GM19099 (cell line): ENCODE measurements at regions not wholly inside any gene's neighbourhood (a gene's known extent, or its start where the extent isn't known, plus 50 kb on each side); places are given as distances from the start of the nearest gene placed in this dataset.

ENCODE experiments used
- POLR2A ChIP-seq: IDR thresholded peaks from 3 replicates; pipeline ENCODE4 v1.6.1; 2011; ENCODE audit warnings: low read depth; ENCODE audit not compliant: insufficient read length; ENCODE audit errors: extremely low read depth

- TF ChIP-seq POLR2A = no peak
Measured at GRCh38 chr5:68084396-68084795, 131.2 kb upstream of the PIK3R1 start.

DNA sequence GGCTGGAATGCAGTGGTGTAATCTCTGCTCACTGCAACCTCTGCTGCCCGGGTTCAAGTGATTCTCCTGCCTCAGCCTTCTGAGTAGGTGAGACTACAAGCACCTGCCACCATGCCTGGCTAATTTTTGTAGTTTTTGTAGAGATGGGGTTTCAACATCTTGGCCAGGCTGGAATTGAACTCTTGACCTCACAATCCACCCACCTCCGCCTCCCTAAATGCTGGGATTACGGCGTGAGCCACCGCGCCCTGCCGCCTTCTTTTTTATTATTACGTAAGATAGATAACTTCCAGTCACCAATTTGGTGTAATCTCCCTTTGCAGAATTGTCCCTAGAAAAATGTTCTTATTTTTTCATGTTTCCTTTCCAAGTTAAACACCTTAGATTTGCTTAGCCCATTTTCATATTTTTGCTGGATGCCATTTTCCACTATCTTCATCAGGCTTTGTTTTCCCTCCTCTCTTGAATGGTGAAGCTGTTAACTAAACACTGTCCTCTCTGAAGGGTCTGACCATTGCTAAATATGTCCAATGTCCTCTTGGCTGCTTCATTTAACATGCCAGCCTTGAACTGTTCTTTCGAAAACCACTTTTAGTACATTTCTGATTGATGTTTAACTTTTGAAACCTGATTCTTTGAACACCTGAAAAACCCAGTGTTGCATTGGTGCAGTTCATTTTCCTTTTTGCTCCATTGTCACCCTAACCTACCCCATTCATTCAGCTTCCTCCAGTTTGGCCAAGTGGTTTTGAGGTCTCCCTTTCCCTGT lies 135.1 kb upstream of the PIK3R1 start:
- TF ChIP-seq POLR2A = no peak

DNA sequence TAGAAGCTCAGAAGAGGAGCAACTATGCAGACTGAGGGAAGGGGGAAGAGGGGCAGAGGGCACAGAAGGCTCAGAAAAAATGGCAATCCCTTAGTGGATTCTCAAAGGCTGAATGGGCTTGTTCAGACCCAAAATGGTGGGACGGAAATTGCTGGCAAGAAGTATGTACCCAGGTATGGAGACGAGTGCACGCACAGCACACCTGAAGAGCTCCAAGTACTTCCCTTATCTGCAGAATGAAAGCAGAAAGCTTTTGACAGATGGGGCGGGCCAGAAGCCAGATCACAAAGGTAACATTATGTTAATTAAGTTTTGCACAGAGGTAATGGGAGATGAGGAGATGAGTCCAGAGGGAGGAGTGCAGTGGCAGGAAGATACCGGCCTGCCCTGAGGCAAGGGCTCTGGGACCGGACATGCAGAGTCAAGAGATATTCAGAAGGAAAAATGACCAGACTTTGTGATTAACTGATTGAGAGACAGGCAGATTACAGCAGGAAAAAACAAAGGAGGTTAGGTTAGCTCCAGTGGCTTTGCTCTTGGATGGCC lies 138.1 kb upstream of the PIK3R1 start:
- no peak for TF ChIP-seq POLR2A

DNA sequence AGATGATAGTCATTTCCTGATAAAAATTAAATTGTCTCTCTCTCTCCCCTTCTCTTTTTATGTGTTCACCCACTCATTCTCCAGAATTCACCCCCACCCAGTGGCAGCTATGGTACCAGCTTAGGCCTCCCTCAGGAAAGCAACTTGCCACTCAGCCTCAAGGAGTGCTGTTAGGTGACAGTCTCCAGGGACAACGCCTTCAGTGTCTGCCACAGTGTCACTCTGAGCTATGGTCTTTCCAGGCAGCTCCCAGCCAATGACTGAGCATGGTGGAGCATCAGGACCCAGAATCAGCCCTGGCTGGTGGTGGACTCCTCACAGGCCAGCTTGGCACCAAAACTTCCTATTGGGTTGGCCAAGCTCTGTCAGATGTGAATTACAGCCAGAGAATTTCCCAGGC lies 140.9 kb upstream of the PIK3R1 start:
- TF ChIP-seq POLR2A = no peak

GRCh38 chr5:68074048-68074632 lies 141.4 kb upstream of the PIK3R1 start:
- TF ChIP-seq POLR2A = no peak

DNA sequence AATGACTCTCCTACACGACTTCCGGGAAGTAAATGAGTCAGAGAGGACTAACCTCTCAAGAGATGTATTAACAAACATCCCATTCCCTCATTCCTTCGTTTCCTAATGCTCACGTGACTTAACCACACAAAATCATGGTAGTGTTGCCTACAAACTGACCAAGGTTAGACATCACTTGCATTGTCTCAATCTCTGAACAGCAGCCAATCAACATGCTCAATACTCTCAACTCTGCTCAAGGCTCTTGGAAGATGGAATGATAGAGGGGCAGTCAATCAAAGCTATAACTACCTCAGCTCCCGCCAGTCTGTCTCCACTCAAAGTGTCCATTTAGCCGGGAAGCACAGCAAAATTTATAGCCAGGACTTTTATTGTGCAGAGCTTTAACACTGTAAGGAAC lies 143.8 kb upstream of the PIK3R1 start:
- no peak for TF ChIP-seq POLR2A

DNA sequence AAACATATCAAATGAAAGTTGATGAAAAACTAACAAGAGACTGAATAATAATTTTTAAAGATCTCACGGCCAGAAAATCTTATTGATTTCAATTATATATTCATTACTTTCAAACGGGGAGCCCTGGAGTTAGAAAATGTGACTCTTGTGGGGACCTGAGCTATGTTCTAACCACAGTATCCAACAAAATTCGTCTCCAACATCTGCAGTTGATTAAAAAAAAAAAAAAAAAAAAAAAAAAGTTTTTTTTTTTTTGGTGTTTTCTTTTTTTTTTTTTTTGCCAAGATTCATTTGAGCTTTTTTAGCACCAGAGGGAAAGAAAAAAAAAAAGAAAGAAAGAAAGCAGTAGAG lies 144.3 kb upstream of the PIK3R1 start:
- no peak for TF ChIP-seq POLR2A

GRCh38 chr5:68070591-68071281 lies 144.8 kb upstream of the PIK3R1 start:
- TF ChIP-seq POLR2A = no peak

- TF ChIP-seq POLR2A = no peak
Measured at GRCh38 chr5:68067976-68068603, 147.5 kb upstream of the PIK3R1 start.

DNA sequence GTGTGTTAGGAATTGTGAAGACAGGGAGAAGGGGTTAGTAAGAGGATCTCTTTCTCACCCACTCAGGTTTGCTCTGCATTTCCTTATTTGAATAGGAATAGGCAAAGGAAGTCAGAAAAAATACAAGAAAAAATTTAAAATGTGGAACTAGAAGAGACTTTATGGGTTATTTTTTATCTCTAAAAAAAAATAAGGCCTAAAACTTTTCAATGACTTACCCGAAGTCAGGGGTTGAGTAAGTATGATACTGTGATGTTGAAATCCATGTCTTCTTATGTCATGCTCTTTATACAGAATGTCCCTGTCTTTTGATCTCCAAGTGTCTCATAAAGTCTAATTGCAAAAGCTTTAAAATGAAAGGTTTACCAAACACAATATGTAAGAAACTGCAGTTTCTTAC lies 148.3 kb upstream of the PIK3R1 start:
- TF ChIP-seq POLR2A = no peak

- TF ChIP-seq POLR2A = no peak
Measured at GRCh38 chr5:68066277-68066955, 149.1 kb upstream of the PIK3R1 start.

GRCh38 chr5:68060382-68060781 lies 155.2 kb upstream of the PIK3R1 start:
- TF ChIP-seq POLR2A = no peak

DNA sequence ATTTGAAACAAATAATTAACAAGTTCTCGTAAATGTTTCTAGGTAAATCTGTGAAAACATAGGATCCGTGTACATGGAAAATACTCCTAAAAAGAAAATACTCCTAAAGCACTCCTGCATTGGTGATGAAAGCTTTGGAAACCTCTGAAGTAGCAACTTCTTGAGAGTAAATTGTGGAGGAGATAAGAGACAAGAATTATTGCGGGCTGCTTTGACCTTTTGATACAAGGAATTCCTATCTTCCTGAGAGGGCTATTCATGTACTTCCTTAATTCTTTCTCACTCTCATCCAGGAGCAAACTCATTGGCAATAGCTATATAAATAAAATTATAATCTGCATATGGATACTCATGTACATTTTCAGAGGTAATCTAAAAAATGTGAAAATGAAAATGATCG lies 158.4 kb upstream of the PIK3R1 start:
- no peak for TF ChIP-seq POLR2A

- no peak for TF ChIP-seq POLR2A
Measured at GRCh38 chr5:68055686-68056085, 159.9 kb upstream of the PIK3R1 start.

DNA sequence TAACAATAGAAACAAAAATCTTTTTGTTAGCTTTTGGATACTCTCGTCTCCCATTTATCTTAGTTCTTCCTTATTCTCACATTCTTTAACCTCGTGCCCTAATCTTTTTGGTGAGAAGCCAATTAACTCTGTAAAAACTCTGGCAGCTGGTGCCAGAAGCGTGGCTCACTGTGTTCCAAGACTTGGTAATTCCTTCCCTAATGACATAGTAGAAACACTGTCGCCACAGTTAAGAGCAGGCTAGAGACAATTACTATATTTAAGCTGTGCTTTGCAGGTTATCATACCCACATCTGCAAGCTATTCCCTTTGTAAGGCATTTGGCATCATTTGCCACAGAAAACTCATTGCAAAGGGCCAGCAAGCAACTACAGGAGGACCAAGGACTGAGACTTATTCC lies 160.9 kb upstream of the PIK3R1 start:
- no peak for TF ChIP-seq POLR2A

DNA sequence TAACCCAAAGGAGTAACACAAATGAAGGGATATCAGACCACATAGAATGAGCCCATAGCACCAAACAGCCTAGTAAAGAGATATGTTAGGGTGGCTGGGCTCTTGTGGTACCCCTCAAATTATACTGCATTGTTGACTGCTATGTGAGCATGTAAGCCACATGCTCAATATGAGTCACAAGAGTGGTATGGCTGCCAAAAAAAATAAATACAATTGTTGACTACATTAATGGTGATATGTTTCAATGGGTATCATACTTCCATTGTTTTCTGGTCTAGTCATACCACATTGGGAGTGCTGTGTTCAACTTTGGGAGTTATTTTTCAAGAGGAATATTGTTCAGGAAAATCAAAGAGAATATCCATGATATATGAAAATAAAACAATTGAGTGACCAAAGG lies 162.4 kb upstream of the PIK3R1 start:
- no peak for TF ChIP-seq POLR2A
